H1 (cell line): ENCODE measurements at regions not wholly inside any gene's neighbourhood (a gene's known extent, or its start where the extent isn't known, plus 50 kb on each side); places are given as distances from the start of the nearest gene placed in this dataset.

Experiments used
- CTCF ChIA-PET: fragments of 300-600 bp; sonication (Branson Sonifier 250); formaldehyde crosslinking; loops from one replicate; lab custom pipeline; 2021; ENCODE audit not compliant: partially characterized antibody; lab: Charles Lee
- POLR2A ChIA-PET: fragments of 300-600 bp; sonication (Branson Sonifier 250); formaldehyde crosslinking; loops from one replicate; lab custom pipeline; 2021; ENCODE audit warnings: inconsistent platforms; ENCODE audit not compliant: partially characterized antibody; lab: Charles Lee
- DNase-seq, 2 experiments: peaks; one replicate each; pipeline versions ENCODE4 v3.0.0 to v3.0.0-alpha.2; 2010 to 2022; ENCODE audit warnings: low spot score in 2 of 2, low read depth in 1 of 2, mixed read lengths in 1 of 2
- FAIRE-seq: peaks from 2 replicates; lab custom pipeline; 2011; peaks lifted over from hg19 to GRCh38; lab: Jason Lieb, UNC
- H2AFZ ChIP-seq: 2 replicates; pipeline ENCODE4 v1.8.1; 2012; ENCODE audit warnings: low read length, inconsistent platforms
- H2AK5ac ChIP-seq: 2 replicates; pipeline ENCODE4 v1.6.1; 2013; ENCODE audit warnings: low read depth, low read length
- H2BK120ac ChIP-seq: replicated peaks from 2 replicates; pipeline ENCODE3; 2013; ENCODE audit warnings: low read depth, low read length, inconsistent platforms
- H2BK12ac ChIP-seq: 2 replicates; pipeline ENCODE4 v1.6.1; 2013; ENCODE audit warnings: low read depth, low read length
- H2BK15ac ChIP-seq: 2 replicates; pipeline ENCODE4 v1.6.1; 2013; ENCODE audit warnings: low read length
- H2BK20ac ChIP-seq: 2 replicates; pipeline ENCODE4 v1.6.1; 2013; ENCODE audit warnings: low read length
- H2BK5ac ChIP-seq: 2 replicates; pipeline ENCODE4 v1.6.1; 2013; ENCODE audit warnings: low read depth, low read length
- H3K14ac ChIP-seq: 2 replicates; pipeline ENCODE4 v1.6.1; 2013; ENCODE audit warnings: inconsistent platforms; ENCODE audit not compliant: insufficient read length
- H3K18ac ChIP-seq: 2 replicates; pipeline ENCODE4 v1.6.1; 2013; ENCODE audit warnings: low read length; ENCODE audit errors: extremely low read depth
- H3K23ac ChIP-seq: 2 replicates; pipeline ENCODE4 v1.6.1; 2013; ENCODE audit warnings: inconsistent platforms; ENCODE audit not compliant: insufficient read length
- H3K23me2 ChIP-seq: 2 replicates; pipeline ENCODE4 v1.6.1; 2013; ENCODE audit warnings: low read depth, low read length
- H3K27ac ChIP-seq: 2 replicates; pipeline ENCODE4 v1.6.1; 2011; ENCODE audit warnings: low read depth, low read length, inconsistent platforms
- H3K27me3 ChIP-seq, 4 experiments: replicated peaks in 1 of 4; 1 replicate in 1 of 4; 2 replicates in 3 of 4; pipeline versions ENCODE4 v1.6.1 to v1.8.1; 2011 to 2013; ENCODE audit warnings: low read length in 3 of 4, mild to moderate bottlenecking in 3 of 4, inconsistent platforms in 2 of 4, mixed read lengths in 2 of 4, moderate library complexity in 1 of 4; ENCODE audit not compliant: control insufficient read depth in 3 of 4, insufficient read depth in 3 of 4; ENCODE audit errors: extremely low read depth in 1 of 4
- H3K36me3 ChIP-seq, 4 experiments: 2 replicates each; pipeline versions ENCODE4 v1.6.1 to v1.8.1; 2011 to 2013; ENCODE audit warnings: mild to moderate bottlenecking in 4 of 4, low read length in 3 of 4, moderate library complexity in 2 of 4, control low read depth in 1 of 4, inconsistent platforms in 1 of 4; ENCODE audit not compliant: insufficient read depth in 4 of 4, control insufficient read depth in 2 of 4
- H3K4ac ChIP-seq: replicated peaks from 2 replicates; pipeline ENCODE3; 2013; ENCODE audit warnings: low read length, low read depth, mixed read lengths, inconsistent platforms; ENCODE audit not compliant: insufficient read length
- H3K4me1 ChIP-seq, 4 experiments: replicated peaks in 1 of 4; 1 replicate in 1 of 4; 2 replicates in 3 of 4; pipeline versions ENCODE4 v1.6.1 to v1.8.1; 2011 to 2013; ENCODE audit warnings: low read length in 3 of 4, inconsistent platforms in 2 of 4, mixed read lengths in 1 of 4; ENCODE audit not compliant: insufficient read depth in 4 of 4, control insufficient read depth in 3 of 4
- H3K4me2 ChIP-seq, 2 experiments: 2 replicates each; pipeline versions ENCODE4 v1.6.1 to v1.8.1; 2011 to 2013; ENCODE audit warnings: low read depth in 2 of 2, low read length in 2 of 2, control low read depth in 1 of 2, inconsistent platforms in 1 of 2, mild to moderate bottlenecking in 1 of 2; ENCODE audit not compliant: insufficient read depth in 1 of 2
- H3K4me3 ChIP-seq, 4 experiments: fragments of 200-600, 300-600 bp in 1 of 4; sonication (generic), shearing (Covaris generic), sonication (Bioruptor Twin) in 1 of 4; 2 replicates each; pipeline versions ENCODE4 v1.5.1 to v1.8.1; 2011 to 2016; ENCODE audit warnings: low read length in 4 of 4, low read depth in 3 of 4, control low read depth in 2 of 4, inconsistent platforms in 2 of 4, mild to moderate bottlenecking in 2 of 4, mixed read lengths in 1 of 4, moderate library complexity in 1 of 4; ENCODE audit not compliant: insufficient read depth in 2 of 4; ENCODE audit errors: extremely low read depth in 1 of 4
- H3K56ac ChIP-seq: replicated peaks from 2 replicates; pipeline ENCODE3; 2013; ENCODE audit warnings: low read depth, mild to moderate bottlenecking, mixed read lengths, low read length, inconsistent platforms; ENCODE audit not compliant: insufficient read length
- H3K79me1 ChIP-seq: 2 replicates; pipeline ENCODE4 v1.6.1; 2013; ENCODE audit warnings: low read depth, low read length, control low read depth
- H3K79me2 ChIP-seq, 2 experiments: 2 replicates each; pipeline versions ENCODE4 v1.6.1 to v1.8.1; 2012 to 2013; ENCODE audit warnings: low read length in 2 of 2, mild to moderate bottlenecking in 2 of 2, inconsistent platforms in 1 of 2; ENCODE audit not compliant: insufficient read depth in 2 of 2, control insufficient read depth in 1 of 2
- H3K9ac ChIP-seq, 4 experiments: replicated peaks in 1 of 4; 1 replicate in 1 of 4; 2 replicates in 3 of 4; pipeline versions ENCODE4 v1.6.1 to v1.8.1; 2011 to 2013; ENCODE audit warnings: low read depth in 3 of 4, low read length in 3 of 4, control low read depth in 2 of 4, mild to moderate bottlenecking in 2 of 4, moderate library complexity in 2 of 4, inconsistent platforms in 1 of 4; ENCODE audit errors: extremely low read depth in 1 of 4
- H3K9me3 ChIP-seq, 2 experiments: 2 replicates each; pipeline versions ENCODE4 v1.6.1 to v1.8.1; 2012 to 2013; ENCODE audit warnings: mild to moderate bottlenecking in 2 of 2, moderate library complexity in 2 of 2, control low read depth in 1 of 2, inconsistent platforms in 1 of 2, low read depth in 1 of 2, low read length in 1 of 2, mixed read lengths in 1 of 2; ENCODE audit not compliant: insufficient read depth in 2 of 2
- H4K20me1 ChIP-seq, 2 experiments: replicated peaks in 1 of 2; 2 replicates each; pipeline versions ENCODE3 to v1.8.1; 2011 to 2013; ENCODE audit warnings: inconsistent platforms in 2 of 2, low read length in 2 of 2, mild to moderate bottlenecking in 1 of 2; ENCODE audit not compliant: insufficient read depth in 2 of 2, control insufficient read depth in 1 of 2
- H4K5ac ChIP-seq: 2 replicates; pipeline ENCODE4 v1.6.1; 2013; ENCODE audit warnings: low read length, low read depth, mixed read lengths, inconsistent platforms; ENCODE audit not compliant: insufficient read length
- H4K8ac ChIP-seq: 2 replicates; pipeline ENCODE4 v1.8.0; 2013; ENCODE audit warnings: mild to moderate bottlenecking, moderate library complexity, low read length, inconsistent platforms; ENCODE audit not compliant: insufficient read depth; ENCODE audit errors: extremely low read depth
- H4K91ac ChIP-seq: replicated peaks from 2 replicates; pipeline ENCODE3; 2013; ENCODE audit warnings: low read length, mixed read lengths, inconsistent platforms; ENCODE audit not compliant: insufficient read length
- CHD1 ChIP-seq: IDR thresholded peaks from 2 replicates; pipeline ENCODE4 v1.6.1; 2012; ENCODE audit warnings: low read depth, low read length, improper control_type of control experiment
- CREB1 ChIP-seq: IDR thresholded peaks from 2 replicates; pipeline ENCODE4 v1.6.1; 2012; ENCODE audit warnings: inconsistent platforms
- FOSL1 ChIP-seq: IDR thresholded peaks from 2 replicates; pipeline ENCODE4 v1.6.1; 2011; ENCODE audit warnings: mild to moderate bottlenecking, low read depth, low read length, moderate library complexity; ENCODE audit not compliant: insufficient read depth
- GABPA ChIP-seq: IDR thresholded peaks from 2 replicates; pipeline ENCODE4 v1.6.1; 2011; ENCODE audit warnings: mild to moderate bottlenecking, low read length, moderate library complexity, borderline replicate concordance; ENCODE audit not compliant: insufficient read depth
- HDAC2 ChIP-seq, 2 experiments: fragments of 300-600 bp in 1 of 2; sonication (generic) in 1 of 2; IDR thresholded peaks; 2 replicates each; pipeline ENCODE4 v1.6.1; 2011 to 2012; ENCODE audit warnings: low read depth in 2 of 2, low read length in 2 of 2, mild to moderate bottlenecking in 2 of 2, moderate library complexity in 2 of 2, borderline replicate concordance in 1 of 2, inconsistent platforms in 1 of 2
- KDM4A ChIP-seq: IDR thresholded peaks from one replicate; pipeline ENCODE4 v1.7.1; 2012; ENCODE audit warnings: low read depth, mild to moderate bottlenecking, moderate library complexity, low read length, inconsistent platforms; ENCODE audit not compliant: severe bottlenecking
- KDM5A ChIP-seq: fragments of 200-600 bp; IDR thresholded peaks from 2 replicates; pipeline ENCODE4 v1.7.1; 2012; ENCODE audit warnings: mild to moderate bottlenecking, low read length, inconsistent platforms, mixed read lengths
- NANOG ChIP-seq: IDR thresholded peaks from 2 replicates; pipeline ENCODE4 v1.6.1; 2011; ENCODE audit warnings: low read length, low read depth, mild to moderate bottlenecking, inconsistent platforms; ENCODE audit not compliant: insufficient read depth, poor library complexity, severe bottlenecking
- NRF1 ChIP-seq: IDR thresholded peaks from 2 replicates; pipeline ENCODE4 v1.6.1; 2011; ENCODE audit warnings: mild to moderate bottlenecking, low read depth, low read length, improper control_type of control experiment
- PHF8 ChIP-seq: fragments of 200-600 bp; sonication (generic); conservative IDR thresholded peaks from 2 replicates; pipeline ENCODE4 v1.7.1; 2012; ENCODE audit warnings: low read depth, mild to moderate bottlenecking, inconsistent platforms, low read length, moderate library complexity
- SAP30 ChIP-seq: fragments of 300-600 bp; sonication (generic); IDR thresholded peaks from 2 replicates; pipeline ENCODE4 v1.7.1; 2012; ENCODE audit warnings: low read length, moderate library complexity, mild to moderate bottlenecking, inconsistent platforms; ENCODE audit not compliant: insufficient read depth, insufficient replicate concordance
- SIRT6 ChIP-seq: IDR thresholded peaks from one replicate; pipeline ENCODE4 v1.7.1; 2012; ENCODE audit warnings: low read length, inconsistent platforms
- SP1 ChIP-seq: IDR thresholded peaks from 2 replicates; pipeline ENCODE4 v1.6.1; 2011; ENCODE audit warnings: low read depth, low read length
- SP4 ChIP-seq: IDR thresholded peaks from 2 replicates; pipeline ENCODE4 v1.6.1; 2012; ENCODE audit warnings: low read length, inconsistent platforms
- SUZ12 ChIP-seq: fragments of 200-600 bp; sonication (generic); IDR thresholded peaks from 2 replicates; pipeline ENCODE4 v1.6.1; 2012; ENCODE audit warnings: mild to moderate bottlenecking, inconsistent platforms, low read length, moderate library complexity, mixed read lengths
- ZNF274 ChIP-seq: IDR thresholded peaks from 2 replicates; pipeline ENCODE4 v1.7.0; 2012; ENCODE audit warnings: low read length, borderline replicate concordance; ENCODE audit errors: extremely low read depth
- WGBS, 2 experiments: shearing (Covaris generic) in 1 of 2; methylation state at CpG; one replicate each; pipeline versions ENCODE4 v1.1.6 to v1.1.7; 2013 to 2015; ENCODE audit warnings: low lambda C conversion rate in 2 of 2, mixed read lengths in 2 of 2, inconsistent platforms in 1 of 2, low coverage in 1 of 2, missing lambda C conversion rate in 1 of 2; ENCODE audit not compliant: insufficient replicate concordance in 2 of 2, insufficient coverage in 1 of 2, insufficient read length in 1 of 2; ENCODE audit errors: extremely low coverage in 1 of 2, missing lambda C conversion rate in 1 of 2; 5-methylcytosine and 5-hydroxymethylcytosine counted together

GRCh38 chrX:33969105-33969504 lies 163.0 kb downstream of the FAM47A start:
- H3K18ac ChIP-seq: no peak overlapping the region
- no peak overlapping the region for H2BK5ac ChIP-seq
- WGBS, 2 experiments: 100% methylated on average over 1 of the region's 1 CpG; no CpG with 5 or more reads in 1 of the 2 experiments
- no peaks in the 10 kb centered on the region for H3K9me3 ChIP-seq
- H2BK12ac ChIP-seq: no peak overlapping the region
- H3K14ac ChIP-seq: no peak overlapping the region
- no peak overlapping the region for H3K23ac ChIP-seq
- H3K4me2 ChIP-seq: no peak overlapping the region
- CTCF ChIA-PET: no interaction called here
- H3K4me1 ChIP-seq: no peaks in the 10 kb centered on the region
- no peak overlapping the region for H2BK20ac ChIP-seq
- no peaks in the 10 kb centered on the region for H4K20me1 ChIP-seq
- no peak for DNase-seq
- no peak overlapping the region for H3K4me3 ChIP-seq
- H3K56ac ChIP-seq: no peak overlapping the region
- no peak overlapping the region for H2AFZ ChIP-seq
- H4K5ac ChIP-seq: no peak overlapping the region
- H4K91ac ChIP-seq: no peak overlapping the region
- H2AK5ac ChIP-seq: no peak overlapping the region
- H2BK15ac ChIP-seq: no peak overlapping the region
- H3K4ac ChIP-seq: no peak overlapping the region
- POLR2A ChIA-PET: no interaction called here
- no peaks in the 10 kb centered on the region for H3K79me1 ChIP-seq
- H3K9ac ChIP-seq: no peak overlapping the region
- no peak overlapping the region for H3K27ac ChIP-seq
- H2BK120ac ChIP-seq: no peak overlapping the region
- H3K79me2 ChIP-seq: no peaks in the 10 kb centered on the region
- H3K23me2 ChIP-seq: no peaks in the 10 kb centered on the region
- no peaks in the 10 kb centered on the region for H3K36me3 ChIP-seq
- FAIRE-seq: no peak
- no peak overlapping the region for H4K8ac ChIP-seq
- no peaks in the 10 kb centered on the region for H3K27me3 ChIP-seq
- no peak for TF ChIP-seq PHF8
- no peak for TF ChIP-seq ZNF274
- TF ChIP-seq CHD1: no peak
- no peak for TF ChIP-seq SAP30
- no peak for TF ChIP-seq SIRT6
- TF ChIP-seq SUZ12: no peak
- TF ChIP-seq KDM4A: no peak
- TF ChIP-seq SP4: no peak
- no peak for TF ChIP-seq SP1
- no peak for TF ChIP-seq NANOG
- TF ChIP-seq GABPA: no peak
- no peak for TF ChIP-seq FOSL1
- TF ChIP-seq CREB1: no peak
- no peak for TF ChIP-seq KDM5A
- no peak for TF ChIP-seq HDAC2 (IDR thresholded peaks at IDR 0.05; ENCODE audit: borderline replicate concordance in 1 of 2, low read depth in 2 of 2, low read length in 2 of 2)
- TF ChIP-seq NRF1: no peak
